RWPE2 (cell line): ENCODE measurements at regions not wholly inside any gene's neighbourhood (a gene's known extent, or its start where the extent isn't known, plus 50 kb on each side); places are given as distances from the start of the nearest gene placed in this dataset.

Experiments
- ATAC-seq: fragments of 200-7000 bp; cut with Tn5 transposase; 3 replicates; pipeline ENCODE4 v1.9.1; 2021; ENCODE audit warnings: low read depth
- DNase-seq: peaks from one replicate; pipeline ENCODE4 v3.0.0-alpha.2; 2020; ENCODE audit warnings: low spot score
- H3K27ac ChIP-seq: fragments of 450-650 bp; 2 replicates; pipeline ENCODE4 v1.5.1; 2017; ENCODE audit warnings: mild to moderate bottlenecking; ENCODE audit not compliant: poor library complexity, severe bottlenecking
- H3K27me3 ChIP-seq: fragments of 250-450 bp; sonication (Bioruptor Pico); 2 replicates; pipeline ENCODE4 v1.5.1; 2021; ENCODE audit warnings: mild to moderate bottlenecking, moderate library complexity; ENCODE audit not compliant: insufficient read depth, poor library complexity, severe bottlenecking
- H3K36me3 ChIP-seq: fragments of 250-450 bp; sonication (Bioruptor Pico); 2 replicates; pipeline ENCODE4 v1.5.1; 2020; ENCODE audit warnings: low read depth, mild to moderate bottlenecking, moderate library complexity
- H3K4me1 ChIP-seq: fragments of 250-450 bp; sonication (Bioruptor Pico); 2 replicates; pipeline ENCODE4 v1.5.1; 2021; ENCODE audit warnings: mild to moderate bottlenecking, moderate library complexity; ENCODE audit not compliant: insufficient read depth, poor library complexity, severe bottlenecking
- H3K4me3 ChIP-seq: fragments of 250-450 bp; sonication (Bioruptor Pico); 2 replicates; pipeline ENCODE4 v1.5.1; 2021; ENCODE audit warnings: mild to moderate bottlenecking, moderate library complexity; ENCODE audit not compliant: severe bottlenecking
- H3K9me3 ChIP-seq: fragments of 250-450 bp; sonication (Bioruptor Pico); 2 replicates; pipeline ENCODE4 v1.5.1; 2021; ENCODE audit warnings: mild to moderate bottlenecking, moderate library complexity; ENCODE audit not compliant: severe bottlenecking
- TF ChIP-seq, protein P1 (sequence below): fragments of 450-650 bp; IDR thresholded peaks from one replicate; pipeline ENCODE4 v1.5.1; 2017; ENCODE audit warnings: mild to moderate bottlenecking, moderate library complexity; ENCODE audit not compliant: poor library complexity, severe bottlenecking

DNA sequence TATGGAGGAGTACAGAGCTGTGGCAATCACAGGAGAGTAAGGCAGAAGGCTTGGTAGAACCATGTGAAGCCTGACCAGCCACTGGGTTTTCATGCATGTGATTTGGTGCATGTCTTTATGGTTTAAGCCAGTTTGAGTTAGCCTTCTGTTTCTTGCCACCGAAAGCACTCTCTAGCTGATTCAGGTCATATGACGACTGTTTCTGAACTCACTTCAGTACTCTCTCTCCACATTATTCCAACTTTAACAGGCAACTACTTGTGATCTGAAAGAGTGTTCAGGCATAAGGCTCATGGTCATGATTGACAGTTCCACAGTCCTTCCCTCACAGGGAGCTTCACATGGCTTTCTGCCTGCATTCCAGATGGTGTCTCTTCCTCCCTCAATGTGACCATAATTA is 63.3 kb upstream of the TAB2 start:
- H3K4me1 ChIP-seq, result no peaks in the 10 kb centered on the region
- ATAC-seq, result no peak

DNA sequence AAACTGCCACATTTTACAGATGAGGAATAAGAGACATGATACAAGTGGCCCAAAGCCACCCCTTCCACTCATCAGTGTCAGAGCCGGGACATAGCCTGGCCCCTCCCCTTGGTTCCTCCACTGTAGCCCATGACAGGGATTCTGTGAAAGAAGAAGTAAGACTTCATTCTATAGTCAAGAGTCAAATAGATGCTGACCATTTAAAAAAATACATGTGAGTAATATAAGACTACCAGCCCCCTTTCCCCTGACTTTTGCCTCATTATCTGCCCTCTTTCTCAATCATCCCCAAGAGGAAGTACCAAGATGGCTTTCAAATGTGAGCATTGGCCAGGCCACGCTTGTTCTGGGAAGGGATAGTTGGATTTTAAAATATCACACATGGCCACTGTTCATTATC is 57.8 kb upstream of the TAB2 start:
- H3K27ac ChIP-seq, result no peak overlapping the region
- no peaks in the 10 kb centered on the region for H3K9me3 ChIP-seq
- DNase-seq, result no peak
- H3K4me3 ChIP-seq, result no peak overlapping the region
- H3K27me3 ChIP-seq, result no peaks in the 10 kb centered on the region
- ATAC-seq, result no peak
- H3K36me3 ChIP-seq, result no peaks in the 10 kb centered on the region
- TF ChIP-seq, protein P1, sequence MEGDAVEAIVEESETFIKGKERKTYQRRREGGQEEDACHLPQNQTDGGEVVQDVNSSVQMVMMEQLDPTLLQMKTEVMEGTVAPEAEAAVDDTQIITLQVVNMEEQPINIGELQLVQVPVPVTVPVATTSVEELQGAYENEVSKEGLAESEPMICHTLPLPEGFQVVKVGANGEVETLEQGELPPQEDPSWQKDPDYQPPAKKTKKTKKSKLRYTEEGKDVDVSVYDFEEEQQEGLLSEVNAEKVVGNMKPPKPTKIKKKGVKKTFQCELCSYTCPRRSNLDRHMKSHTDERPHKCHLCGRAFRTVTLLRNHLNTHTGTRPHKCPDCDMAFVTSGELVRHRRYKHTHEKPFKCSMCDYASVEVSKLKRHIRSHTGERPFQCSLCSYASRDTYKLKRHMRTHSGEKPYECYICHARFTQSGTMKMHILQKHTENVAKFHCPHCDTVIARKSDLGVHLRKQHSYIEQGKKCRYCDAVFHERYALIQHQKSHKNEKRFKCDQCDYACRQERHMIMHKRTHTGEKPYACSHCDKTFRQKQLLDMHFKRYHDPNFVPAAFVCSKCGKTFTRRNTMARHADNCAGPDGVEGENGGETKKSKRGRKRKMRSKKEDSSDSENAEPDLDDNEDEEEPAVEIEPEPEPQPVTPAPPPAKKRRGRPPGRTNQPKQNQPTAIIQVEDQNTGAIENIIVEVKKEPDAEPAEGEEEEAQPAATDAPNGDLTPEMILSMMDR, result no peak
- H3K4me1 ChIP-seq, result no peaks in the 10 kb centered on the region

More for the DNA sequence above, 63.3 kb upstream of the TAB2 start:
- no peaks in the 10 kb centered on the region for H3K36me3 ChIP-seq
- TF ChIP-seq, protein P1, result no peak
- no peaks in the 10 kb centered on the region for H3K9me3 ChIP-seq
- H3K4me3 ChIP-seq, result no peak overlapping the region
- no peak for DNase-seq
- H3K27ac ChIP-seq, result no peak overlapping the region
- no peaks in the 10 kb centered on the region for H3K27me3 ChIP-seq

DNA sequence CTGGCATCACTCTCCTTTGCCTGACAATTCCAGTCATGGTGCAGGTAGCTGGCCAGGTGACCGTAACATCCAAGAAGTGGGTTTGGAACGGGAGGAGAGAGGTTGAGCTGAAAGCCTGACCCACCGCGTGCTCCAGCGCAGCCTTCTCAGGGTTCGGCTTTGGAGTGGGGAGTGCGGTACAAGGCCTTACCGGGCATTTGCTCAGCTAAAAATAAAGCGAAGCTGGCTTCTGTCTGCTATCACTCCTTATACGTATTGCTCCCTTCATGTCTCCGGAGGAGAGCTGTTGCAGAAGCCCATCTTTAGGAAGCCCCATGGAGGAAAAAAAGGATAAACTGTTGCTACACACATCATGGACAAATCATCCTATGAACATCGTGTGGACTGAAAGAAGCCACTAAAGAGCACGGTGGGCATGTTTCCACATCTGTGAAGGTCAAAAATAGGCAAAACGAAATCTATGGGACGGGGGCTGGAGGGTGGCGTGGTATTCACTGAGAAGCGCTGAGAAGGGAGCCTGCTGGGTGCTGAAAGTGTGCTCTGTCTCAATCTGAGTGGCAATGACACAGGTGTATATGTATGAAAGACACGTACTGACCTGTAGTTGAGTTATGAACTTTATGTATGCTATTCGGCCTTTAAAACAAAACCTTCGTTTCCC is 57.2 kb upstream of the TAB2 start:
- DNase-seq, result no peak
- no peaks in the 10 kb centered on the region for H3K27me3 ChIP-seq
- no peak for ATAC-seq
- H3K36me3 ChIP-seq, result no peaks in the 10 kb centered on the region
- H3K4me3 ChIP-seq, result no peak overlapping the region
- no peak overlapping the region for H3K27ac ChIP-seq
- TF ChIP-seq, protein P1, result no peak
- no peaks in the 10 kb centered on the region for H3K9me3 ChIP-seq
- no peaks in the 10 kb centered on the region for H3K4me1 ChIP-seq

DNA sequence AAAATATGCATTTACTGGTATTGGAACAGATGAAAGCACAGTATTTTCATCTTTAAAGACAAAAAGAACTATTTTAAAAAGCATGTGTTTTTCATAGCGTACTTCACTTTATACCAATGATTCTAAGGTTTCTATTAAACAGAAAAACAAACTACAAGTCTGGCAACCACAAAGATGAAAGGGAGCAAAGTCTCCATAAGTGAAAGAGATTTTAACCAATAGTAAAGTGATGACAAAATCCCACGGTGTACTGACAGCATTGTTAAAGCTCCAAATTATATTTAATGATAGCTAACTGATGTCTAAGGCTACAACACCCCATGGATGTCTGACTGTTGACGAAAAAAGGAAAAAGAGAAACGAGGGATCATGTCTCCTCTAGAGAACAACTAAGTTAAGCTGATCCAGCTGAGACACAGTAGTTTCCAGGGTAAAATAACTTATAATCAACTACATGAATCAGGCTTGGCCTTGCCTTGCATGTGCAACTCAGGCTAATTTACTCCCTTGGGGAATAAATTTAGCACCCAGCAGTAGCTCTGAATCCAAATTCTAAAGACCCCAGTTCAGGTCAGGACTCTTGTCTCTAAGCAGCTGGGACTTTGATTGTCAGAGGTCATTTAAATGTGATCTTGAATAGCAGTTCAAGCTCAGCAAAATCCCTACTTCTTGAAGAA is 56.0 kb upstream of the TAB2 start:
- Histone ChIP-seq H3K4me3 (no peak overlapping the region), H3K9me3 (no peaks in the 10 kb centered on the region), H3K4me1 (no peaks in the 10 kb centered on the region), H3K27me3 (no peaks in the 10 kb centered on the region), H3K27ac (no peak overlapping the region), H3K36me3 (no peaks in the 10 kb centered on the region)
- ATAC-seq, result no peak
- TF ChIP-seq, protein P1, result no peak
- DNase-seq, result no peak

DNA sequence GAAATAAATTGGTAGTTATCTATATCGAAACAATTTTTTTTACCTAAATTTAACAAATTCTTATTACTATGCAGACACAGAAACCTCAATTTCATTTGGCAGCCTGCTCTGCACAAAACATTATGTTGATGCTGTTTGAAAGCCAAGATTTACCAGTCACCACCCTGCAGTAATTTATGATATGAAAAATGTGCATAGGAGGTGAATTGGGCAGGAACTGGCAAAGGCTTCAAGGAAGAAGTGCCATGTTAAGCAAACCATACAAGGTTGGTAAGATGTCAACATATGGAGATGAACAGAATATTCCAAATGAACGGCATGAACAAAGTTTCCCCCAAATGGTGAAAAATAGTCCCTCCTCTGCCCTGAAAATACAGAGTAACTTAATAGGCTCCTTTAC is 54.2 kb upstream of the TAB2 start:
- DNase-seq (no peak), ATAC-seq (no peak)
- H3K4me1 ChIP-seq, result no peaks in the 10 kb centered on the region
- no peaks in the 10 kb centered on the region for H3K27me3 ChIP-seq
- no peaks in the 10 kb centered on the region for H3K9me3 ChIP-seq
- no peak overlapping the region for H3K27ac ChIP-seq
- TF ChIP-seq, protein P1, result no peak
- H3K4me3 ChIP-seq, result no peak overlapping the region
- no peaks in the 10 kb centered on the region for H3K36me3 ChIP-seq
